Liver (tissue), 8 donors: ENCODE measurements at regions not wholly inside any gene's neighbourhood (a gene's known extent, or its start where the extent isn't known, plus 50 kb on each side); places are given as distances from the start of the nearest gene placed in this dataset.

Experiments
- DNase-seq: peaks from one replicate; pipeline ENCODE4 v3.0.0-alpha.2; 2017; ENCODE audit warnings: low spot score
- H3K27ac ChIP-seq, 2 donors: one replicate each; pipeline ENCODE4 v1.7.0; 2013; ENCODE audit warnings: inconsistent platforms in 2 of 2, low read length in 2 of 2, control low read depth in 1 of 2, low read depth in 1 of 2, mild to moderate bottlenecking in 1 of 2
- H3K27me3 ChIP-seq, 4 donors: one replicate each; pipeline versions ENCODE4 v1.6.1 to v1.7.0; 2013; ENCODE audit warnings: low read length in 3 of 4, inconsistent platforms in 1 of 4, mild to moderate bottlenecking in 1 of 4, moderate library complexity in 1 of 4; ENCODE audit not compliant: control insufficient read depth in 4 of 4, insufficient read depth in 4 of 4
- H3K36me3 ChIP-seq, 4 donors: one replicate each; pipeline versions ENCODE4 v1.6.1 to v1.7.0; 2013; ENCODE audit warnings: low read length in 3 of 4, mild to moderate bottlenecking in 3 of 4, low read depth in 1 of 4, moderate library complexity in 1 of 4; ENCODE audit not compliant: control insufficient read depth in 4 of 4, insufficient read depth in 3 of 4
- H3K4me1 ChIP-seq, 4 donors: one replicate each; pipeline versions ENCODE4 v1.6.1 to v1.7.0; 2013; ENCODE audit warnings: low read length in 3 of 4, mild to moderate bottlenecking in 3 of 4, moderate library complexity in 1 of 4; ENCODE audit not compliant: control insufficient read depth in 4 of 4, insufficient read depth in 4 of 4
- H3K4me3 ChIP-seq, 3 donors: one replicate each; pipeline versions ENCODE4 v1.6.1 to v1.7.0; 2013; ENCODE audit warnings: low read length in 3 of 3, control low read depth in 1 of 3, low read depth in 1 of 3, mild to moderate bottlenecking in 1 of 3
- H3K9ac ChIP-seq, 2 donors: one replicate each; pipeline ENCODE4 v1.7.0; 2013; ENCODE audit warnings: low read length in 2 of 2, mild to moderate bottlenecking in 2 of 2, moderate library complexity in 2 of 2, control low read depth in 1 of 2, low read depth in 1 of 2
- H3K9me3 ChIP-seq, 4 donors: one replicate each; pipeline versions ENCODE4 v1.6.1 to v1.7.0; 2013; ENCODE audit warnings: low read length in 3 of 4; ENCODE audit not compliant: control insufficient read depth in 4 of 4
- CTCF ChIP-seq: fragments of 150-350 bp; IDR thresholded peaks from 2 replicates; pipeline ENCODE4 v1.5.1; 2017; ENCODE audit warnings: improper control_type of control experiment, low read depth, low read length; ENCODE audit not compliant: missing input control
- EGR1 ChIP-seq, 2 donors: IDR thresholded peaks; 2 replicates each; pipeline ENCODE4 v1.6.1; 2016 to 2018; ENCODE audit warnings: antibody characterized with exemption in 2 of 2, low read depth in 2 of 2
- FOXA1 ChIP-seq: IDR thresholded peaks from 2 replicates; pipeline ENCODE4 v1.6.1; 2016; ENCODE audit warnings: antibody characterized with exemption
- FOXA2 ChIP-seq: IDR thresholded peaks from 2 replicates; pipeline ENCODE4 v1.6.1; 2016; ENCODE audit warnings: antibody characterized with exemption
- GABPA ChIP-seq, 2 donors: IDR thresholded peaks in 1 of 2; conservative IDR thresholded peaks in 1 of 2; 2 replicates each; pipeline ENCODE4 v1.6.1; 2016; ENCODE audit warnings: antibody characterized with exemption in 2 of 2, mild to moderate bottlenecking in 1 of 2, moderate library complexity in 1 of 2
- HNF4A ChIP-seq, 2 donors: conservative IDR thresholded peaks; 2 replicates each; pipeline ENCODE4 v1.6.1; 2016; ENCODE audit warnings: antibody characterized with exemption in 2 of 2, mild to moderate bottlenecking in 2 of 2
- JUND ChIP-seq, 2 donors: IDR thresholded peaks; 2 replicates each; pipeline ENCODE4 v1.6.1; 2016; ENCODE audit warnings: antibody characterized with exemption in 2 of 2
- MAX ChIP-seq: IDR thresholded peaks from 2 replicates; pipeline ENCODE4 v1.6.1; 2016; ENCODE audit warnings: antibody characterized with exemption
- NR2F2 ChIP-seq: IDR thresholded peaks from 2 replicates; pipeline ENCODE4 v1.6.1; 2016; ENCODE audit warnings: antibody characterized with exemption
- RAD21 ChIP-seq, 2 donors: IDR thresholded peaks; 2 replicates each; pipeline ENCODE4 v1.6.1; 2016; ENCODE audit warnings: antibody characterized with exemption in 2 of 2, mild to moderate bottlenecking in 2 of 2
- REST ChIP-seq: IDR thresholded peaks from 2 replicates; pipeline ENCODE4 v1.6.1; 2016; ENCODE audit warnings: antibody characterized with exemption, mild to moderate bottlenecking
- RXRA ChIP-seq, 2 donors: IDR thresholded peaks; 2 replicates each; pipeline ENCODE4 v1.6.1; 2017 to 2018; ENCODE audit warnings: antibody characterized with exemption in 2 of 2, mild to moderate bottlenecking in 1 of 2
- SP1 ChIP-seq: IDR thresholded peaks from 2 replicates; pipeline ENCODE4 v1.6.1; 2018; ENCODE audit warnings: antibody characterized with exemption, mild to moderate bottlenecking
- TAF1 ChIP-seq: conservative IDR thresholded peaks from 2 replicates; pipeline ENCODE4 v1.6.1; 2016; ENCODE audit warnings: antibody characterized with exemption, mild to moderate bottlenecking
- YY1 ChIP-seq: IDR thresholded peaks from 2 replicates; pipeline ENCODE4 v1.6.1; 2016; ENCODE audit warnings: antibody characterized with exemption, mild to moderate bottlenecking
- ZBTB33 ChIP-seq: IDR thresholded peaks from 2 replicates; pipeline ENCODE4 v1.6.1; 2016; ENCODE audit warnings: antibody characterized with exemption
- WGBS: extraction: QIAGEN DNeasy Blood & Tissue Kit; methylation state at CpG from one replicate; pipeline ENCODE4 v1.1.7; 2013; 5-methylcytosine and 5-hydroxymethylcytosine counted together
- donor health status: healthy.
- donor health status: healthy.
- donor health status: healthy.
- donor health status: healthy.
- donor health status: healthy.

- H3K27me3 ChIP-seq = no peaks in the 10 kb centered on the region
- peaks cover 0 to 2% (median 0%) of the 10 kb centered on the region in 4 donors for H3K4me1 ChIP-seq
- 15% methylated on average over 4 of the region's 4 CpGs for WGBS
- DNase-seq = peak; percentile 49
- H3K4me3 ChIP-seq = no peak overlapping the region
- H3K36me3 ChIP-seq = no peaks in the 10 kb centered on the region
- TF ChIP-seq HNF4A (conservative IDR thresholded peaks at IDR 0.05) (peak; percentile 17 to 47), FOXA2 (no peak), RAD21 (IDR thresholded peaks at IDR 0.05) (peak; percentile 95 to 97), GABPA (IDR thresholded peaks at IDR 0.05 in 1 of 2, conservative IDR thresholded peaks at IDR 0.05 in 1 of 2) (no peak), NR2F2 (no peak), FOXA1 (no peak), SP1 (no peak), REST (no peak), JUND (IDR thresholded peaks at IDR 0.05) (no peak), RXRA (IDR thresholded peaks at IDR 0.05) (peak; percentile 6 to 15), MAX (no peak), EGR1 (IDR thresholded peaks at IDR 0.05; ENCODE audit: low read depth in 2 of 2) (no peak), YY1 (no peak), ZBTB33 (no peak), CTCF (peak; percentile 87), TAF1 (no peak)
- no peaks in the 10 kb centered on the region for H3K9me3 ChIP-seq
- no peak overlapping the region for H3K27ac ChIP-seq
- no peak overlapping the region for H3K9ac ChIP-seq
Observed at GRCh38 chr12:63276537-63277365, 125.8 kb upstream of the AVPR1A start.
